ENCODE measurements at regions not wholly inside any gene's neighbourhood (a gene's known extent, or its start where the extent isn't known, plus 50 kb on each side); places are given as distances from the start of the nearest gene placed in this dataset.

DNA sequence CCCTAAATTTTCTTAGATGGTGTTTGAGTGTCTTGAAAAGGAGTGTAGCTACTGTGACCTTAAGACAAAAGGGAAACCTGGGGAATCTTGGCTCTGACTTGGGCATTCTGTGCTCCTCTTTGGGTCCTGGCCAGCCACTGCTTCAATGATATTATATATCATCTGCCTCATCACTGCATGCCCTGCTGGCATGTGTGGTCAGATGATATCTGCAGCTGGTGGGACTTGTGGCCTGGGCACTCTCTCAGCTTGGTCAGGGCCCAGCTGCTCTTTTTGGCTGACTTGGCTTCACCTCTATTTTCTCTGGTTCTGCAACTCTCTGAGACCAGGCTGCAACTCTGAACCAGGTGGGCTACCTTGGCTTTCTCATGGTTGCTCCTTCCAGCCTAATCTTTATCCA, 446.1 kb upstream of the RARB start:
- H3K4me3 ChIP-seq (ENCODE audit: low read depth, low read length): no peak overlapping the region
- TF ChIP-seq, protein P1, sequence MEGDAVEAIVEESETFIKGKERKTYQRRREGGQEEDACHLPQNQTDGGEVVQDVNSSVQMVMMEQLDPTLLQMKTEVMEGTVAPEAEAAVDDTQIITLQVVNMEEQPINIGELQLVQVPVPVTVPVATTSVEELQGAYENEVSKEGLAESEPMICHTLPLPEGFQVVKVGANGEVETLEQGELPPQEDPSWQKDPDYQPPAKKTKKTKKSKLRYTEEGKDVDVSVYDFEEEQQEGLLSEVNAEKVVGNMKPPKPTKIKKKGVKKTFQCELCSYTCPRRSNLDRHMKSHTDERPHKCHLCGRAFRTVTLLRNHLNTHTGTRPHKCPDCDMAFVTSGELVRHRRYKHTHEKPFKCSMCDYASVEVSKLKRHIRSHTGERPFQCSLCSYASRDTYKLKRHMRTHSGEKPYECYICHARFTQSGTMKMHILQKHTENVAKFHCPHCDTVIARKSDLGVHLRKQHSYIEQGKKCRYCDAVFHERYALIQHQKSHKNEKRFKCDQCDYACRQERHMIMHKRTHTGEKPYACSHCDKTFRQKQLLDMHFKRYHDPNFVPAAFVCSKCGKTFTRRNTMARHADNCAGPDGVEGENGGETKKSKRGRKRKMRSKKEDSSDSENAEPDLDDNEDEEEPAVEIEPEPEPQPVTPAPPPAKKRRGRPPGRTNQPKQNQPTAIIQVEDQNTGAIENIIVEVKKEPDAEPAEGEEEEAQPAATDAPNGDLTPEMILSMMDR (IDR thresholded peaks at IDR 0.05; ENCODE audit: borderline replicate concordance, insufficient read depth, low read depth, low read length): no peak

DNA sequence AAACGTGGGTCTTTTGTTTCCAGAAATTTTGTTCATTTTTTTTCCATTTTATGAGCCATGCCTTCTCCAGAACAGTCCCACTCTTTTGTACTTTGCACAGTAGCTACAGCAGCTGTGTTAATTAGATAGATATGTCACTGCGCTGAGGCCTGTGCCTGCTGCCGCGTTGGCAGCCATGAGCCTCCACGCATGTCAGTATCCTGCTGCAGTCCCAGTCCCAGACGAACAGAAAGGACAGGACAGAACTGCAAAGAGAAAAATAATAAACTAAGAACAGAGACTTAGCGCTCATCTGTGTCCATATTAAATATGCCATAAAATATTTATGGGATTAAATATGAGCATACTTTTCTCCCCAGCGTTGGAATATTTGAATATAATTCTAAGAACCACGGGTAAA, 442.4 kb upstream of the RARB start:
- no peak overlapping the region for H3K4me3 ChIP-seq (ENCODE audit: low read depth, low read length)
- TF ChIP-seq, protein P1 (IDR thresholded peaks at IDR 0.05; ENCODE audit: borderline replicate concordance, insufficient read depth, low read depth, low read length): no peak

DNA sequence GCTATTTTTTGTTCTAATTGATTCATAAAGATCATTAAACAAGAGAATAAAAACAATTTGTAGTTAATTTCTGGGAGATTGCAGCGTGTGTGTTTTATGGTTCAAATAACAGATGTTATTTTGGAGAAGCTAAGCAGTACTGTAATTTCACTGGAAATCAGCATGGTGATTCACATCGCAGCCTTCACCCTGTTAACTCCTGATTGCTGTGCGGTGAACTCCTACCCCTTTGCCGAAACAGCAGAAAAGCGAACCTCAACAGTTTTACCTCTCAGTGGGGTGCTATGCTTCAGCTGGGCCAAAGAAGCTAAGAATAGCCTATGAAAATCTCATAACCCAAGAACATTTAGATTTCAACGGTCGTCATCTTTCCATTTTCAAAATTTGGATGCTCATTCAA, 441.5 kb upstream of the RARB start:
- TF ChIP-seq, protein P1 (IDR thresholded peaks at IDR 0.05; ENCODE audit: borderline replicate concordance, insufficient read depth, low read depth, low read length): no peak

DNA sequence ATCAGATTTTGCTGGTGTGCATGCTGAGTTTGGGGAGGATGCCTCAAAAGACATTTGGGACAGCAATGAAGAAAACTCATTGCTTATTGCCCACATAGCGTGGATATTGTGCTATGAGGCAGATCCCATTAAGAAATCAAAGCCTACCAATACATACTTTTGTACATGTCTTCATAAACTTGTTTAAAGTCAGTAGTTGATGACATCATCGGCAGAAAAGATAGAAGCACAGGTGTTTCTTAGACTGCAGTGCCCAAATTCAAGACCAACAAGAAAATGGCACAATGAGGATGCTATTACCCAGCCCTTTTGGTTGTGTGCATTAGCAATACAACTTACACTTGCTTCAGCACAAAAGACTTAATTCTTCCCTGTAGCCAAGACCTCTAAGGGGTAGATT, 428.7 kb upstream of the RARB start:
- TF ChIP-seq, protein P1 (IDR thresholded peaks at IDR 0.05; ENCODE audit: borderline replicate concordance, insufficient read depth, low read depth, low read length): no peak
- no peak overlapping the region for H3K4me3 ChIP-seq (ENCODE audit: low read depth, low read length)

More for the DNA sequence above, 441.5 kb upstream of the RARB start:
- no peak overlapping the region for H3K4me3 ChIP-seq (ENCODE audit: low read depth, low read length)

DNA sequence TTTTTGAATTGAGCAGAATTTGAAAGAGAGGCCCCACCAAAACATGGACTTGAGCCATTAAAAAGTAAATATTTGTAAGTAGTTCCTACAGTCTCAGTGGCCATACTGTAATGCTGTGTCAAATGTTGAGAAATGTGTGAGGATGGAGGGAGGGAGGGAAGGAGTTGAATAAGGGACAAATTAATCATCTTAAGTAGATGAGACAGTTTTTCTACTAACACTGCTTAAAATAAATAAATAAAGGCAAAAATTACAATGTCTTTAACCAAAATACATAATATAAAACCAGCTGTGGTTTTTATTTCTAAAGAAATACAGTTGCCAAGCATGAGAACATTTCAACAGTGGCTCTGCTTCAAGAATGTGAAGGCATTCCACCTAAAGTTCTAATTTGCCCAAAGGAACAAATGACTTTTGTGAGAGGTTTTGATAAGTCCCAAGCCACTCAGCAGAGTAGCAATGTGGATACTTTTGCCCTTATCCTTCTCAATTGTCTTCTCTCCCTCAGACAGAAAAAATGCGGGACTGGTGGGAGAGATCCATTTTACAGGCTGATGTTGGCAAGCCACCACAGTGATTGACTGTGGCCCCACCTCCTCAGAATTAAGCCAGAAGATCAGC, 427.0 kb upstream of the RARB start:
- H3K4me3 ChIP-seq (ENCODE audit: low read depth, low read length): no peak overlapping the region
- TF ChIP-seq, protein P1 (IDR thresholded peaks at IDR 0.05; ENCODE audit: borderline replicate concordance, insufficient read depth, low read depth, low read length): no peak

DNA sequence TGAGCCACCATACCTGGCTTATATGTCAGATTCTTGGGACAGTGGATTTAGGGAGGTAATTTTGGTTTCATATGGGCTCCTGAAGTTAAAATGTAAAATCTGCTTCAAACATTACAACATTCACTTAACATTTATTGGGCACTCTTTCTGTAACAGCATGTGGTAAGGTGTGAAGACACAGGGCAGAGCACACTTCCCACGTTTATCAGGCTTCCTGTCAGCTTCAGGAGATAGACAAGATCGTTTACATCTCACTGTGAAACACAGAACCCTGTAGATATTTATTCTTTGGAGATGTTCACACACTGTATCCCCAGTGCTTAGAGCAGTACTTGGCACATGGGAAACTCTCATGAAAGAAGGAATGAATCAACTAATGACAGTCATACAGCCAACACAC, 426.0 kb upstream of the RARB start:
- H3K4me3 ChIP-seq (ENCODE audit: low read depth, low read length): no peak overlapping the region
- TF ChIP-seq, protein P1 (IDR thresholded peaks at IDR 0.05; ENCODE audit: borderline replicate concordance, insufficient read depth, low read depth, low read length): no peak

DNA sequence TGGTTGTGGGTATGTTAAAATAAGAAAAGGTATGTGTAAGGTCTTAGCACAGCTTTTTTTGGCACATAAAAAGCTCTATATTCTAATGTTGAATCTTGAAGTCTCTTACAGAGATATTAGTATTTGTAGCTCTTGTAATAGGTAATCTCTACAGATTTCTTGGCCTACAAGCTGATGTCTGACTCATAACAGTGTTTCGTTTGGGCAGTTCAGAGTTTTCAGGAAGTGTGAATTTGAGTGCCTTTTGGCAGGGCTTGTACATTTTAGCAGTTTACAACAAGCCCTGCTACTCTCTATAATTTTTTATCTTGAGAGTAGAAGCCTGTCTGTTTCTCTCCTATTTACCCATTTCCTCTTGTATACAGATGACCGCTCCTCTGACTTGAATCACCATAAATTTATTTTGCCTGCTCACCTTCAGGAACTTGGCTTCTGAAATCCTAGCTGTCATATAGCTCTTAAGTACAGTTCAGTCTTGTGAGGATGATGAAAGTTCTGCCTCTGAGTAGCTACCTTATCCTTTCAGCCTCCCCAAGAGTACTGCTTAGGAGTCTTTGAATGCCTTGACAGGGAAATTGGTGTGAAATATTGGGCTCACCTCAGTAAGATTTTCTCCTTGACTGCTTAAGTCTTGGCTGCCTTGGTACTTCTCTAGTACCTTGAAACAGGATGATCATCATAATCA, 419.9 kb upstream of the RARB start:
- TF ChIP-seq, protein P1 (IDR thresholded peaks at IDR 0.05; ENCODE audit: borderline replicate concordance, insufficient read depth, low read depth, low read length): no peak
- no peak overlapping the region for H3K4me3 ChIP-seq (ENCODE audit: low read depth, low read length)
